A673 (cell line): ENCODE measurements at regions not wholly inside any gene's neighbourhood (a gene's known extent, or its start where the extent isn't known, plus 50 kb on each side); places are given as distances from the start of the nearest gene placed in this dataset.

Source experiments
- CTCF ChIP-seq: fragments of 300-800, 200-600 bp; sonication (generic); conservative IDR thresholded peaks from 2 replicates; pipeline ENCODE4 v1.5.1; 2017; ENCODE audit warnings: low read depth, mild to moderate bottlenecking, antibody characterized with exemption, low read length, moderate library complexity, mixed read lengths
- EZH2 ChIP-seq: fragments of 200-600 bp; sonication (generic); IDR thresholded peaks from 2 replicates; pipeline ENCODE4 v1.6.1; 2017; ENCODE audit warnings: borderline replicate concordance, low read depth, mild to moderate bottlenecking, mixed read lengths, antibody characterized with exemption, low read length; ENCODE audit not compliant: poor library complexity, severe bottlenecking

DNA sequence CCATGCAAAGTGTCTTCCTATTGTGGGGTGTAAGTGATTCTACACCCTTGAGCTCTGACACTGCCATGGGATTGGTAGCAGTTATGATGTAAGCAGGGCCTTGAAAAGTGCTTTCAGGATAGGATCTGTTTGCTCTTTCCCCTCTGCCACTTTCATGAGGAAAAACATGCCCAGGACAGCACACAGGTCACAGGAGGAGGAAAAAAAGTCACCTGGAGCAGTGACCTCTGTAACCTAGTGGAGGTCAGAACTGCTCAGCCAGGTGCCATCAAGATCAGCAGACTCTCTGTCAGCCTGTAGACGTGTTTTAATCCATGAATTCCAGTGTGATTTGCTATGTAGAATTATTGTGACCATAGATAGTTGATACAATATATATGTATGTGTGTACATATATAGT lies 92.7 kb upstream of the BMP2 start:
- TF ChIP-seq CTCF = no peak
- TF ChIP-seq EZH2 = no peak
